ENCODE measurements at regions not wholly inside any gene's neighbourhood (a gene's known extent, or its start where the extent isn't known, plus 50 kb on each side); places are given as distances from the start of the nearest gene placed in this dataset.

DNA sequence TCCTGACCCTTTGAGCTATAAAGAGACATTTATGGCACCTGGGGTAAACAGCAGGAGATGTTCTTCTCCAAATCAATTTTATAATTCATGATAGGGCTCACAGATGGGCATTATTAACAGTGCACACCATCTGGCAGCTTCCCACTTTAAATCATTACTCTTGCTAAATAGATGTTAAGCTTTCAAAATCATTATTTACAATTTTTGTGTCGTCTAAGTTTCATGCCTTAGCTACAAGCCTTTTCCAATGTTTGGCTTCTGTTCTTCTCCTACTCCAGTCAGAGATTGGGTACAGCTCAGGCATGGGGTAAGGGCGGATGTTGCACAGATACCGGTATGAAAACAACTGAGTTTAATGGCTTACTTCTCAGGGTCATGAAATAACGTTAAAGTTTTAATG, 120.9 kb upstream of the PFN2 start:
- Histone ChIP-seq H3K27me3 (ENCODE audit: control insufficient read depth, insufficient read depth, low read length) (no peaks in the 10 kb centered on the region), H3K9me3 (ENCODE audit: control insufficient read depth, insufficient read depth, low read length) (no peaks in the 10 kb centered on the region), H3K4me1 (ENCODE audit: control insufficient read depth, insufficient read depth, low read length) (no peaks in the 10 kb centered on the region), H3K27ac (ENCODE audit: low read length) (no peak overlapping the region), H3K4me3 (ENCODE audit: low read length) (no peak overlapping the region), H3K36me3 (ENCODE audit: control insufficient read depth, insufficient read depth, low read length) (no peaks in the 10 kb centered on the region)
- no peaks in the 10 kb centered on the region for H3K4me1 Mint-ChIP-seq
- H3K4me3 Mint-ChIP-seq = no peak overlapping the region
- no peak for ATAC-seq
- no peak overlapping the region for H3K27ac Mint-ChIP-seq
- TF ChIP-seq, protein P1, sequence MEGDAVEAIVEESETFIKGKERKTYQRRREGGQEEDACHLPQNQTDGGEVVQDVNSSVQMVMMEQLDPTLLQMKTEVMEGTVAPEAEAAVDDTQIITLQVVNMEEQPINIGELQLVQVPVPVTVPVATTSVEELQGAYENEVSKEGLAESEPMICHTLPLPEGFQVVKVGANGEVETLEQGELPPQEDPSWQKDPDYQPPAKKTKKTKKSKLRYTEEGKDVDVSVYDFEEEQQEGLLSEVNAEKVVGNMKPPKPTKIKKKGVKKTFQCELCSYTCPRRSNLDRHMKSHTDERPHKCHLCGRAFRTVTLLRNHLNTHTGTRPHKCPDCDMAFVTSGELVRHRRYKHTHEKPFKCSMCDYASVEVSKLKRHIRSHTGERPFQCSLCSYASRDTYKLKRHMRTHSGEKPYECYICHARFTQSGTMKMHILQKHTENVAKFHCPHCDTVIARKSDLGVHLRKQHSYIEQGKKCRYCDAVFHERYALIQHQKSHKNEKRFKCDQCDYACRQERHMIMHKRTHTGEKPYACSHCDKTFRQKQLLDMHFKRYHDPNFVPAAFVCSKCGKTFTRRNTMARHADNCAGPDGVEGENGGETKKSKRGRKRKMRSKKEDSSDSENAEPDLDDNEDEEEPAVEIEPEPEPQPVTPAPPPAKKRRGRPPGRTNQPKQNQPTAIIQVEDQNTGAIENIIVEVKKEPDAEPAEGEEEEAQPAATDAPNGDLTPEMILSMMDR (IDR thresholded peaks at IDR 0.05) = no peak
- no peak for DNase-seq
- H3K9me3 Mint-ChIP-seq = no peaks in the 10 kb centered on the region
- no peaks in the 10 kb centered on the region for H3K36me3 Mint-ChIP-seq
- intact Hi-C loops (cut with micrococcal nuclease) = no loop called here
- peaks cover 0 to 12% of the 10 kb centered on the region in 2 donors for H3K27me3 Mint-ChIP-seq (ENCODE audit: low read depth in 2 of 2)
- WGBS (ENCODE audit: insufficient coverage) = 66% methylated on average over 4 of the region's 4 CpGs

DNA sequence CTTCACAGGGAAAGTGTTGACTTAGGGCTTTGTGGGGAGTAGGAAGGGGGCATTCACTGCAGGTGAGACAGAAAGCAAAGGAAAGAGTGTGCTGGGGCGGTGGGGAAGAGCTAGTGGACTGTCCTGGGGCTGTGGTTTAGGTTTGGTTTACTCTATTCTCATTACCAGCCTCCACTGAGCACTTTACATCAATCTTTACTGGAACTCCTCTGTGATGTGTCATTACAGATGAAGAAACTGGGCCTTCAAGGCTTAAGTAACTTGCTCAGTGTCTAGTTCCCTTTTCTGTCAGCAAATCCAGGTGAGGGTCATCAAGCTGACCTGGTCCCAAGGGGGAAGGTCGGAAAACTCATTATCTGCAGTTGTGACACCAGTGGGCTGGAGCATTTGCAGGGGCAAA, 120.2 kb upstream of the PFN2 start:
- no peak overlapping the region for H3K27ac ChIP-seq (ENCODE audit: low read length)
- Mint-ChIP-seq H3K4me1 (no peaks in the 10 kb centered on the region), H3K9me3 (no peaks in the 10 kb centered on the region), H3K36me3 (no peaks in the 10 kb centered on the region), H3K27ac (no peak overlapping the region), H3K4me3 (no peak overlapping the region), H3K27me3 (ENCODE audit: low read depth in 2 of 2) (peaks cover 0 to 12% of the 10 kb centered on the region in 2 donors)
- ATAC-seq (no peak), DNase-seq (no peak)
- H3K36me3 ChIP-seq (ENCODE audit: control insufficient read depth, insufficient read depth, low read length) = no peaks in the 10 kb centered on the region
- H3K9me3 ChIP-seq (ENCODE audit: control insufficient read depth, insufficient read depth, low read length) = no peaks in the 10 kb centered on the region
- intact Hi-C loops (cut with micrococcal nuclease) = no loop called here
- H3K27me3 ChIP-seq (ENCODE audit: control insufficient read depth, insufficient read depth, low read length) = no peaks in the 10 kb centered on the region
- WGBS (ENCODE audit: insufficient coverage) = 68% methylated on average over 1 of the region's 2 CpGs
- TF ChIP-seq, protein P1 (IDR thresholded peaks at IDR 0.05) = no peak
- H3K4me3 ChIP-seq (ENCODE audit: low read length) = no peak overlapping the region
- H3K4me1 ChIP-seq (ENCODE audit: control insufficient read depth, insufficient read depth, low read length) = no peaks in the 10 kb centered on the region

GRCh38 chr3:150090006-150090405, 119.3 kb upstream of the PFN2 start:
- no peaks in the 10 kb centered on the region for H3K4me1 ChIP-seq (ENCODE audit: control insufficient read depth, insufficient read depth, low read length)
- ATAC-seq = no peak
- Mint-ChIP-seq H3K4me1 (no peaks in the 10 kb centered on the region), H3K27ac (no peak overlapping the region), H3K9me3 (no peaks in the 10 kb centered on the region), H3K27me3 (ENCODE audit: low read depth in 2 of 2) (peaks cover under 1 to 12% of the 10 kb centered on the region in 2 donors), H3K36me3 (no peaks in the 10 kb centered on the region), H3K4me3 (no peak overlapping the region)
- H3K36me3 ChIP-seq (ENCODE audit: control insufficient read depth, insufficient read depth, low read length) = no peaks in the 10 kb centered on the region
- H3K27ac ChIP-seq (ENCODE audit: low read length) = no peak overlapping the region
- H3K27me3 ChIP-seq (ENCODE audit: control insufficient read depth, insufficient read depth, low read length) = no peaks in the 10 kb centered on the region
- TF ChIP-seq, protein P1 (IDR thresholded peaks at IDR 0.05) = no peak
- intact Hi-C loops (cut with micrococcal nuclease) = no loop called here
- no peak for DNase-seq
- 87% methylated on average over 4 of the region's 4 CpGs for WGBS (ENCODE audit: insufficient coverage)
- no peaks in the 10 kb centered on the region for H3K9me3 ChIP-seq (ENCODE audit: control insufficient read depth, insufficient read depth, low read length)
- no peak overlapping the region for H3K4me3 ChIP-seq (ENCODE audit: low read length)

DNA sequence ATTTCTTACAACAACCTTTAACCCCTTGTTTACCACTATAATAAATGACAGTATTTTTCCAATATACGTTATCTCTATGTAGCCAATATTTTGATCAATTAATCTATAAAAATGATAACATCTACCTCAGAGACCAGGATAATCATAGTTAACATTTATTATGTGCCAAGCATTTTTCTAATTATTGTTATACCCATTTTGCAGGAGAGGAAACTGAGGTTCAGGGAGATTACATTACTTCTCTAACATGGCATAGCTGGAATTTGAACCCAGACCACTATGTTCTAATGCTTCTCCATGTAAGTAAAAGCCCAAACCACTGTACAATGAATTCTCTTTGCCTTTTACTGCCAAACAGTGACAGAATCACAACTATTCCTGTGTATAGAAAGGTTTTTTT, 113.4 kb upstream of the PFN2 start:
- no peaks in the 10 kb centered on the region for H3K4me1 ChIP-seq (ENCODE audit: control insufficient read depth, insufficient read depth, low read length)
- DNase-seq (no peak), ATAC-seq (no peak)
- no peaks in the 10 kb centered on the region for H3K4me1 Mint-ChIP-seq
- H3K9me3 Mint-ChIP-seq = no peaks in the 10 kb centered on the region
- TF ChIP-seq, protein P1 (IDR thresholded peaks at IDR 0.05) = no peak
- intact Hi-C loops (cut with micrococcal nuclease) = no loop called here
- no peak overlapping the region for H3K4me3 ChIP-seq (ENCODE audit: low read length)
- H3K27me3 ChIP-seq (ENCODE audit: control insufficient read depth, insufficient read depth, low read length) = no peaks in the 10 kb centered on the region
- H3K27me3 Mint-ChIP-seq (ENCODE audit: low read depth in 2 of 2) = peaks cover 5 to 6% of the 10 kb centered on the region in 2 donors
- H3K36me3 Mint-ChIP-seq = no peaks in the 10 kb centered on the region
- no peaks in the 10 kb centered on the region for H3K36me3 ChIP-seq (ENCODE audit: control insufficient read depth, insufficient read depth, low read length)
- no peak overlapping the region for H3K27ac Mint-ChIP-seq
- WGBS (ENCODE audit: insufficient coverage) = no CpG with 5 or more reads among the region's 1 CpG
- H3K4me3 Mint-ChIP-seq = no peak overlapping the region
- H3K27ac ChIP-seq (ENCODE audit: low read length) = no peak overlapping the region
- H3K9me3 ChIP-seq (ENCODE audit: control insufficient read depth, insufficient read depth, low read length) = no peaks in the 10 kb centered on the region

Data from natural killer cell (primary cell).